ENCODE measurements at regions not wholly inside any gene's neighbourhood (a gene's known extent, or its start where the extent isn't known, plus 50 kb on each side); places are given as distances from the start of the nearest gene placed in this dataset.

DNA sequence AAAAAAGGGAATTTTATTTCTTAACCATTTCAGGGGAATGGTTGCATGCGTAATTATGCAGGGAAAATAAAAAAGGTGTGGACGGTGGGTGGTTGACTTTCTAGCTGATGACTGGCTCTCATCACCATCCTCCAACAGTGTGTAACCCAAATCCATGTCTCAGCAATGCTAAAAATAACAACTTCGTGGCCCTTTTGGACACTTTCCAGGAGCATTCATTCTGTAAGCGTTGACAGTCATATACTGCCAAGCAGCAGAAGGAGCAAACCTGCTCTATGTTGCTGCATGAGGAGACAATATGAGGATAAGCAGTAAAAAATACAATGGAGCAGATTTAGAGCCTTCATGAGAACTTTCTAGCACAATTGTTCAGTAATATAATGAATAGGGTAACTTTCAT lies 189.1 kb downstream of the ANXA2 start:
- TF ChIP-seq ZC3H11A (IDR thresholded peaks at IDR 0.05; ENCODE audit: low read depth, low read length) (no peak), STAG1 (CRISPR knock-in tag; IDR thresholded peaks at IDR 0.05; ENCODE audit: borderline replicate concordance) (no peak), ETS2 (tag; IDR thresholded peaks at IDR 0.05; ENCODE audit: borderline replicate concordance, poor library complexity, severe bottlenecking) (no peak), ZNF644 (tag; IDR thresholded peaks at IDR 0.05; ENCODE audit: low read depth) (no peak), NR1H2 (CRISPR knock-in tag; IDR thresholded peaks at IDR 0.05) (no peak), CBX3 (IDR thresholded peaks at IDR 0.05; ENCODE audit: borderline replicate concordance in 1 of 2, low read length in 2 of 2) (no peak), GTF2F1 (IDR thresholded peaks at IDR 0.05; ENCODE audit: low read depth, low read length) (no peak), TCF3 (CRISPR knock-in tag; IDR thresholded peaks at IDR 0.05) (no peak), TRIM24 (IDR thresholded peaks at IDR 0.05) (no peak)
- TF ChIP-seq, protein P1, sequence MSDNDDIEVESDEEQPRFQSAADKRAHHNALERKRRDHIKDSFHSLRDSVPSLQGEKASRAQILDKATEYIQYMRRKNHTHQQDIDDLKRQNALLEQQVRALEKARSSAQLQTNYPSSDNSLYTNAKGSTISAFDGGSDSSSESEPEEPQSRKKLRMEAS (CRISPR knock-in tag; IDR thresholded peaks at IDR 0.05): no peak
- TF ChIP-seq, protein P2, sequence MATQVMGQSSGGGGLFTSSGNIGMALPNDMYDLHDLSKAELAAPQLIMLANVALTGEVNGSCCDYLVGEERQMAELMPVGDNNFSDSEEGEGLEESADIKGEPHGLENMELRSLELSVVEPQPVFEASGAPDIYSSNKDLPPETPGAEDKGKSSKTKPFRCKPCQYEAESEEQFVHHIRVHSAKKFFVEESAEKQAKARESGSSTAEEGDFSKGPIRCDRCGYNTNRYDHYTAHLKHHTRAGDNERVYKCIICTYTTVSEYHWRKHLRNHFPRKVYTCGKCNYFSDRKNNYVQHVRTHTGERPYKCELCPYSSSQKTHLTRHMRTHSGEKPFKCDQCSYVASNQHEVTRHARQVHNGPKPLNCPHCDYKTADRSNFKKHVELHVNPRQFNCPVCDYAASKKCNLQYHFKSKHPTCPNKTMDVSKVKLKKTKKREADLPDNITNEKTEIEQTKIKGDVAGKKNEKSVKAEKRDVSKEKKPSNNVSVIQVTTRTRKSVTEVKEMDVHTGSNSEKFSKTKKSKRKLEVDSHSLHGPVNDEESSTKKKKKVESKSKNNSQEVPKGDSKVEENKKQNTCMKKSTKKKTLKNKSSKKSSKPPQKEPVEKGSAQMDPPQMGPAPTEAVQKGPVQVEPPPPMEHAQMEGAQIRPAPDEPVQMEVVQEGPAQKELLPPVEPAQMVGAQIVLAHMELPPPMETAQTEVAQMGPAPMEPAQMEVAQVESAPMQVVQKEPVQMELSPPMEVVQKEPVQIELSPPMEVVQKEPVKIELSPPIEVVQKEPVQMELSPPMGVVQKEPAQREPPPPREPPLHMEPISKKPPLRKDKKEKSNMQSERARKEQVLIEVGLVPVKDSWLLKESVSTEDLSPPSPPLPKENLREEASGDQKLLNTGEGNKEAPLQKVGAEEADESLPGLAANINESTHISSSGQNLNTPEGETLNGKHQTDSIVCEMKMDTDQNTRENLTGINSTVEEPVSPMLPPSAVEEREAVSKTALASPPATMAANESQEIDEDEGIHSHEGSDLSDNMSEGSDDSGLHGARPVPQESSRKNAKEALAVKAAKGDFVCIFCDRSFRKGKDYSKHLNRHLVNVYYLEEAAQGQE (IDR thresholded peaks at IDR 0.05; ENCODE audit: borderline replicate concordance): no peak
- TF ChIP-seq, protein P2 (CRISPR knock-in tag; IDR thresholded peaks at IDR 0.05; ENCODE audit: low read depth): no peak
- TF ChIP-seq, protein P3, sequence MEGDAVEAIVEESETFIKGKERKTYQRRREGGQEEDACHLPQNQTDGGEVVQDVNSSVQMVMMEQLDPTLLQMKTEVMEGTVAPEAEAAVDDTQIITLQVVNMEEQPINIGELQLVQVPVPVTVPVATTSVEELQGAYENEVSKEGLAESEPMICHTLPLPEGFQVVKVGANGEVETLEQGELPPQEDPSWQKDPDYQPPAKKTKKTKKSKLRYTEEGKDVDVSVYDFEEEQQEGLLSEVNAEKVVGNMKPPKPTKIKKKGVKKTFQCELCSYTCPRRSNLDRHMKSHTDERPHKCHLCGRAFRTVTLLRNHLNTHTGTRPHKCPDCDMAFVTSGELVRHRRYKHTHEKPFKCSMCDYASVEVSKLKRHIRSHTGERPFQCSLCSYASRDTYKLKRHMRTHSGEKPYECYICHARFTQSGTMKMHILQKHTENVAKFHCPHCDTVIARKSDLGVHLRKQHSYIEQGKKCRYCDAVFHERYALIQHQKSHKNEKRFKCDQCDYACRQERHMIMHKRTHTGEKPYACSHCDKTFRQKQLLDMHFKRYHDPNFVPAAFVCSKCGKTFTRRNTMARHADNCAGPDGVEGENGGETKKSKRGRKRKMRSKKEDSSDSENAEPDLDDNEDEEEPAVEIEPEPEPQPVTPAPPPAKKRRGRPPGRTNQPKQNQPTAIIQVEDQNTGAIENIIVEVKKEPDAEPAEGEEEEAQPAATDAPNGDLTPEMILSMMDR (IDR thresholded peaks at IDR 0.05 in 2 of 3, conservative IDR thresholded peaks at IDR 0.05 in 1 of 3; ENCODE audit: insufficient read depth in 2 of 3, low read depth in 1 of 3, low read length in 3 of 3): no peak

All from K562 (cell line).